ENCODE measurements at regions not wholly inside any gene's neighbourhood (a gene's known extent, or its start where the extent isn't known, plus 50 kb on each side); places are given as distances from the start of the nearest gene placed in this dataset.

- H3K27me3 ChIP-seq (ENCODE audit: low read depth) = no peaks in the 10 kb centered on the region
- H3K9me3 ChIP-seq = no peaks in the 10 kb centered on the region
- no peak for DNase-seq (ENCODE audit: low spot score in 2 of 2)
- no peaks in the 10 kb centered on the region for H3K4me1 ChIP-seq
- H3K36me3 ChIP-seq (replicated peaks) = no peaks in the 10 kb centered on the region
- in situ Hi-C loops (cut with MboI; ENCODE audit: low sequenced_read_pairs) = no loop called here
- no peak overlapping the region for H3K4me3 ChIP-seq
Measured at GRCh38 chr3:31455524-31455923, 77.2 kb upstream of the STT3B start.

- Histone ChIP-seq H3K4me3 (no peak overlapping the region), H3K36me3 (replicated peaks) (no peaks in the 10 kb centered on the region), H3K27me3 (ENCODE audit: low read depth) (no peaks in the 10 kb centered on the region), H3K9me3 (no peaks in the 10 kb centered on the region), H3K4me1 (no peaks in the 10 kb centered on the region; the same call in 1 of the 2 replicates)
- in situ Hi-C loops (cut with MboI; ENCODE audit: low sequenced_read_pairs) = no loop called here
- no peak for DNase-seq (ENCODE audit: low spot score in 2 of 2)
Measured at GRCh38 chr3:31456373-31456772, 76.4 kb upstream of the STT3B start.

- no peaks in the 10 kb centered on the region for H3K27me3 ChIP-seq (ENCODE audit: low read depth)
- H3K4me3 ChIP-seq = no peak overlapping the region
- in situ Hi-C loops (cut with MboI; ENCODE audit: low sequenced_read_pairs) = no loop called here
- no peak for DNase-seq (ENCODE audit: low spot score in 2 of 2)
- H3K36me3 ChIP-seq (replicated peaks) = no peaks in the 10 kb centered on the region
- H3K9me3 ChIP-seq = no peaks in the 10 kb centered on the region
- peaks cover 10% of the 10 kb centered on the region for H3K4me1 ChIP-seq
Measured at GRCh38 chr3:31461426-31461825, 71.3 kb upstream of the STT3B start.

- Histone ChIP-seq H3K36me3 (replicated peaks) (no peaks in the 10 kb centered on the region), H3K27me3 (ENCODE audit: low read depth) (no peaks in the 10 kb centered on the region), H3K4me3 (no peak overlapping the region), H3K4me1 (peaks cover 17% of the 10 kb centered on the region), H3K9me3 (no peaks in the 10 kb centered on the region)
- in situ Hi-C loops (cut with MboI; ENCODE audit: low sequenced_read_pairs) = no loop called here
- no peak for DNase-seq (ENCODE audit: low spot score in 2 of 2)
Measured at GRCh38 chr3:31462050-31462569, 70.6 kb upstream of the STT3B start.

- H3K9me3 ChIP-seq = no peaks in the 10 kb centered on the region
- H3K4me1 ChIP-seq = peaks cover 20% of the 10 kb centered on the region
- in situ Hi-C loops (cut with MboI; ENCODE audit: low sequenced_read_pairs) = no loop called here
- no peak for DNase-seq (ENCODE audit: low spot score in 2 of 2)
- no peaks in the 10 kb centered on the region for H3K27me3 ChIP-seq (ENCODE audit: low read depth)
- H3K36me3 ChIP-seq (replicated peaks) = no peaks in the 10 kb centered on the region
- H3K4me3 ChIP-seq = no peak overlapping the region
Measured at GRCh38 chr3:31465999-31466398, 66.7 kb upstream of the STT3B start.

GRCh38 chr3:31466866-31467265, 65.9 kb upstream of the STT3B start:
- no peaks in the 10 kb centered on the region for H3K27me3 ChIP-seq (ENCODE audit: low read depth)
- H3K36me3 ChIP-seq (replicated peaks) = no peaks in the 10 kb centered on the region
- no peak overlapping the region for H3K4me3 ChIP-seq
- H3K4me1 ChIP-seq = peaks cover 16% of the 10 kb centered on the region
- in situ Hi-C loops (cut with MboI; ENCODE audit: low sequenced_read_pairs) = no loop called here
- DNase-seq (ENCODE audit: low spot score in 2 of 2) = no peak
- H3K9me3 ChIP-seq = 0 out of 2 replicates have a peak, but pooled peaks cover 2% of the 10 kb centered on the region

- H3K4me3 ChIP-seq = no peak overlapping the region
- in situ Hi-C loops (cut with MboI; ENCODE audit: low sequenced_read_pairs) = no loop called here
- peaks cover 11% of the 10 kb centered on the region for H3K4me1 ChIP-seq
- DNase-seq (ENCODE audit: low spot score in 2 of 2) = no peak
- 0 out of 2 replicates have a peak, but pooled peaks cover 2% of the 10 kb centered on the region for H3K9me3 ChIP-seq
- no peaks in the 10 kb centered on the region for H3K27me3 ChIP-seq (ENCODE audit: low read depth)
- H3K36me3 ChIP-seq (replicated peaks) = no peaks in the 10 kb centered on the region
Measured at GRCh38 chr3:31468433-31468832, 64.3 kb upstream of the STT3B start.

GRCh38 chr3:31469385-31469784, 63.3 kb upstream of the STT3B start:
- in situ Hi-C loops (cut with MboI; ENCODE audit: low sequenced_read_pairs) = no loop called here
- H3K27me3 ChIP-seq (ENCODE audit: low read depth) = no peaks in the 10 kb centered on the region

GRCh38 chr3:31472479-31473390, 60.0 kb upstream of the STT3B start:
- DNase-seq (ENCODE audit: low spot score in 2 of 2) = no peak
- in situ Hi-C loops (cut with MboI; ENCODE audit: low sequenced_read_pairs) = no loop called here

More at GRCh38 chr3:31469385-31469784, 63.3 kb upstream of the STT3B start:
- peaks cover 11% of the 10 kb centered on the region for H3K4me1 ChIP-seq
- H3K4me3 ChIP-seq = no peak overlapping the region
- DNase-seq (ENCODE audit: low spot score in 2 of 2) = no peak
- H3K9me3 ChIP-seq = 0 out of 2 replicates have a peak, but pooled peaks cover 2% of the 10 kb centered on the region
- no peaks in the 10 kb centered on the region for H3K36me3 ChIP-seq (replicated peaks)

GRCh38 chr3:31476209-31476608, 56.5 kb upstream of the STT3B start:
- Histone ChIP-seq H3K4me3 (no peak overlapping the region), H3K27me3 (ENCODE audit: low read depth) (no peaks in the 10 kb centered on the region), H3K4me1 (no peaks in the 10 kb centered on the region), H3K9me3 (0 out of 2 replicates have a peak, but pooled peaks cover under 1% of the 10 kb centered on the region), H3K36me3 (replicated peaks) (no peaks in the 10 kb centered on the region)
- no peak for DNase-seq (ENCODE audit: low spot score in 2 of 2)
- in situ Hi-C loops (cut with MboI; ENCODE audit: low sequenced_read_pairs) = no loop called here

More at GRCh38 chr3:31472479-31473390, 60.0 kb upstream of the STT3B start:
- no peaks in the 10 kb centered on the region for H3K27me3 ChIP-seq (ENCODE audit: low read depth)
- peaks cover 2% of the 10 kb centered on the region; the same call in 1 of the 2 replicates for H3K4me1 ChIP-seq
- no peaks in the 10 kb centered on the region for H3K36me3 ChIP-seq (replicated peaks)
- no peak overlapping the region for H3K4me3 ChIP-seq
- H3K9me3 ChIP-seq = 0 out of 2 replicates have a peak, but pooled peaks cover 2% of the 10 kb centered on the region

- no peak overlapping the region for H3K4me3 ChIP-seq
- no peaks in the 10 kb centered on the region for H3K36me3 ChIP-seq (replicated peaks)
- no peak for DNase-seq (ENCODE audit: low spot score in 2 of 2)
- H3K9me3 ChIP-seq = no peaks in the 10 kb centered on the region
- no peaks in the 10 kb centered on the region for H3K27me3 ChIP-seq (ENCODE audit: low read depth)
- no peaks in the 10 kb centered on the region for H3K4me1 ChIP-seq
- in situ Hi-C loops (cut with MboI; ENCODE audit: low sequenced_read_pairs) = no loop called here
Measured at GRCh38 chr3:31479431-31479830, 53.3 kb upstream of the STT3B start.

GRCh38 chr3:31481697-31482096, 51.0 kb upstream of the STT3B start:
- H3K36me3 ChIP-seq (replicated peaks) = no peaks in the 10 kb centered on the region
- in situ Hi-C loops (cut with MboI; ENCODE audit: low sequenced_read_pairs) = no loop called here
- H3K4me3 ChIP-seq = no peak overlapping the region
- H3K4me1 ChIP-seq = no peaks in the 10 kb centered on the region
- no peak for DNase-seq (ENCODE audit: low spot score in 2 of 2)
- no peaks in the 10 kb centered on the region for H3K27me3 ChIP-seq (ENCODE audit: low read depth)
- no peaks in the 10 kb centered on the region for H3K9me3 ChIP-seq

GRCh38 chr3:31482493-31483200, 50.1 kb upstream of the STT3B start:
- no peaks in the 10 kb centered on the region for H3K9me3 ChIP-seq
- H3K4me3 ChIP-seq = no peak overlapping the region
- in situ Hi-C loops (cut with MboI; ENCODE audit: low sequenced_read_pairs) = no loop called here
- no peaks in the 10 kb centered on the region for H3K4me1 ChIP-seq
- H3K36me3 ChIP-seq (replicated peaks) = no peaks in the 10 kb centered on the region
- no peaks in the 10 kb centered on the region for H3K27me3 ChIP-seq (ENCODE audit: low read depth)
- no peak for DNase-seq (ENCODE audit: low spot score in 2 of 2)
